ENCODE measurements at regions not wholly inside any gene's neighbourhood (a gene's known extent, or its start where the extent isn't known, plus 50 kb on each side); places are given as distances from the start of the nearest gene placed in this dataset.

DNA sequence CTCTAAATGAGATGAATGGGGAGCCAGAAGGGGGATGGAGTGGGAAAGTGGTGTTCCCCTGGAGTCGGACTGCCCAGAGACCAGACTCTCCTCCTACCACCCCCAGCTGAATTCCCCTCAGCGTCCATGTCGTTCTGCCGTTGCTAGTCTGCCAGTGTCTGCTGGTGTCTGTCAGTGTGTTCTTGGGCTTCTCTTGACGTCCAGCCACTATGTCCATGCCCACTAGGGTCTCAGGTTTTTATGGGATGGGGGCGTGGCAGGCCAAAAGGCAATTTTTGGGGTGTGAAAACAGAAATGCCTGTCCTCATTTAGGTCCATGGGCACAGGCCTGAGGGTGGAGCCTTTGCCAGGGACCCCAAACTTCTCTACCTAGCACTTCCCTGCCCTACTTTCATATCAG is 589.6 kb downstream of the IGSF11 start:
- TF ChIP-seq FOXP2 (optimal IDR thresholded peaks at IDR 0.05; ENCODE audit: borderline replicate concordance, extremely low read depth, extremely low read length, insufficient read depth) (no peak), POLR2AphosphoS5 (IDR thresholded peaks at IDR 0.05; ENCODE audit: low read depth, low read length) (no peak), SIN3A (IDR thresholded peaks at IDR 0.05; ENCODE audit: borderline replicate concordance, insufficient read depth, low read length) (no peak), TAF1 (IDR thresholded peaks at IDR 0.05; ENCODE audit: borderline replicate concordance, insufficient read depth, low read length) (no peak)
- TF ChIP-seq, protein P1, sequence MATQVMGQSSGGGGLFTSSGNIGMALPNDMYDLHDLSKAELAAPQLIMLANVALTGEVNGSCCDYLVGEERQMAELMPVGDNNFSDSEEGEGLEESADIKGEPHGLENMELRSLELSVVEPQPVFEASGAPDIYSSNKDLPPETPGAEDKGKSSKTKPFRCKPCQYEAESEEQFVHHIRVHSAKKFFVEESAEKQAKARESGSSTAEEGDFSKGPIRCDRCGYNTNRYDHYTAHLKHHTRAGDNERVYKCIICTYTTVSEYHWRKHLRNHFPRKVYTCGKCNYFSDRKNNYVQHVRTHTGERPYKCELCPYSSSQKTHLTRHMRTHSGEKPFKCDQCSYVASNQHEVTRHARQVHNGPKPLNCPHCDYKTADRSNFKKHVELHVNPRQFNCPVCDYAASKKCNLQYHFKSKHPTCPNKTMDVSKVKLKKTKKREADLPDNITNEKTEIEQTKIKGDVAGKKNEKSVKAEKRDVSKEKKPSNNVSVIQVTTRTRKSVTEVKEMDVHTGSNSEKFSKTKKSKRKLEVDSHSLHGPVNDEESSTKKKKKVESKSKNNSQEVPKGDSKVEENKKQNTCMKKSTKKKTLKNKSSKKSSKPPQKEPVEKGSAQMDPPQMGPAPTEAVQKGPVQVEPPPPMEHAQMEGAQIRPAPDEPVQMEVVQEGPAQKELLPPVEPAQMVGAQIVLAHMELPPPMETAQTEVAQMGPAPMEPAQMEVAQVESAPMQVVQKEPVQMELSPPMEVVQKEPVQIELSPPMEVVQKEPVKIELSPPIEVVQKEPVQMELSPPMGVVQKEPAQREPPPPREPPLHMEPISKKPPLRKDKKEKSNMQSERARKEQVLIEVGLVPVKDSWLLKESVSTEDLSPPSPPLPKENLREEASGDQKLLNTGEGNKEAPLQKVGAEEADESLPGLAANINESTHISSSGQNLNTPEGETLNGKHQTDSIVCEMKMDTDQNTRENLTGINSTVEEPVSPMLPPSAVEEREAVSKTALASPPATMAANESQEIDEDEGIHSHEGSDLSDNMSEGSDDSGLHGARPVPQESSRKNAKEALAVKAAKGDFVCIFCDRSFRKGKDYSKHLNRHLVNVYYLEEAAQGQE (IDR thresholded peaks at IDR 0.05; ENCODE audit: insufficient read depth in 1 of 2, low read depth in 2 of 2, low read length in 2 of 2) = no peak

DNA sequence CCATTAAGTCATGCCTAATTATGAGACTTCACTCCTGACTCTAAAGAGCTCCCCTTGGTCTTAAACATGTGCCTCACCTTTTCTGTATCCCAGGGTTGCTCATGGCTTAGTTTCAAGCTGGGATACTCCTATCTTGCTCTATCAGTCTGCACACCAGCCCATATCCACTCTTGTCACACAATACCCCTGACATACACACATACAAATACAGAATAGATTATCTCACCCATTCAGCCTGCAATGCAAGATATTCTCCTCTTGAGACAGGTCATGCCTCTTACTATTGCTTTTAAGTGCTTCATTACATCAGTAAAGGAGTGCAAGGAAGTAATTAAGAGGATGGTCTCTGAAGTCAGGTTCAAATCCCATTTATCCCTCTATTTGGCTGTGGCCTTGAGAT is 587.3 kb downstream of the IGSF11 start:
- TF ChIP-seq FOXP2 (optimal IDR thresholded peaks at IDR 0.05; ENCODE audit: borderline replicate concordance, extremely low read depth, extremely low read length, insufficient read depth) = no peak

DNA sequence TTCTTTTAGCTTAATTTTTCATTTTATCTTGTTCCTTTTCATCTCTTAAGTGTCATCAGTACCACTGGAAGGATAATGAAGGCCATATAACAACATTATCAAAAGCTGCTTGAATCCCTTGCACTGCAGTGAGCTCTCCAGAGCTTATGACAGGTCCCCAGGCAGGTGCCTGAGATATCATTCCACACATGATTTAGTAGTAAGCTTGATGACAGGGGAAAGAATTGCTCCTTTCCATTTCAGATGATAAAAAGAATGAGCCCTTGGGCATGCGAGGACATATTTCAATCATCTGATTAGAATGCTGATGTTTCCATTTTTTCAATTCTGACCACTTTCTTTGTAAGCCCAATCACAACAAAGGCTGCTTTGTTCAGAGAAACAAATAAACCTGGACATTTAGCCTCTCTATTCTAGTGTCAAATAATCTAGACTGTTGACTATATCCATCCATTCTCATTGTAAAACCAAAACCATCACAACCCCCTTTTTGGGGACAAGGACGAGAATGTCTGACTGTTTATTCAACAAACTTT is 567.8 kb downstream of the IGSF11 start:
- TF ChIP-seq TAF1 (IDR thresholded peaks at IDR 0.05; ENCODE audit: borderline replicate concordance, insufficient read depth, low read length) (no peak), POLR2AphosphoS5 (IDR thresholded peaks at IDR 0.05; ENCODE audit: low read depth, low read length) (no peak), FOXP2 (optimal IDR thresholded peaks at IDR 0.05; ENCODE audit: borderline replicate concordance, extremely low read depth, extremely low read length, insufficient read depth) (no peak), SIN3A (IDR thresholded peaks at IDR 0.05; ENCODE audit: borderline replicate concordance, insufficient read depth, low read length) (no peak)
- TF ChIP-seq, protein P1 (IDR thresholded peaks at IDR 0.05; ENCODE audit: insufficient read depth in 1 of 2, low read depth in 2 of 2, low read length in 2 of 2) = no peak

DNA sequence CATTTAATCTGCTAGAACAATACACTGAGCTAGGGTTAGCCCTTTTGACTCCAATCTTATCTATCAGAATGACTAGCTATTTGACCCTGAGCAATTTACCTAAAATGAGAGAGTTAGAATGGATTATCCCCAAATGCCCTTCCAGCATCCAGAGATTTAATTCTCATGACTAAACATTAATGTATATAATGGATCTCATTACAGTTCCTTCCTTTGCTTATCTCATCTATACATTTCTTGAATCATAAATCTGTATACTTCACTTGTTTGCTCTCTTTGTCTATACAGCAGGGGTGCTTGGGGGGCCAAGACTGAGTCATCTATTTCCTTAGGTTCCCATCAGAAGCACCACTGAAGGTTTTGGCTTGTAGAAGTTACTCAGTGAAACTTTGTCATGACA is 565.8 kb downstream of the IGSF11 start:
- TF ChIP-seq POLR2AphosphoS5 (IDR thresholded peaks at IDR 0.05; ENCODE audit: low read depth, low read length) = no peak
- TF ChIP-seq FOXP2 (optimal IDR thresholded peaks at IDR 0.05; ENCODE audit: borderline replicate concordance, extremely low read depth, extremely low read length, insufficient read depth) = no peak
- TF ChIP-seq TAF1 (IDR thresholded peaks at IDR 0.05; ENCODE audit: borderline replicate concordance, insufficient read depth, low read length) = no peak
- no peak for TF ChIP-seq SIN3A (IDR thresholded peaks at IDR 0.05; ENCODE audit: borderline replicate concordance, insufficient read depth, low read length)
- TF ChIP-seq, protein P1 (IDR thresholded peaks at IDR 0.05; ENCODE audit: insufficient read depth in 1 of 2, low read depth in 2 of 2, low read length in 2 of 2) = no peak

DNA sequence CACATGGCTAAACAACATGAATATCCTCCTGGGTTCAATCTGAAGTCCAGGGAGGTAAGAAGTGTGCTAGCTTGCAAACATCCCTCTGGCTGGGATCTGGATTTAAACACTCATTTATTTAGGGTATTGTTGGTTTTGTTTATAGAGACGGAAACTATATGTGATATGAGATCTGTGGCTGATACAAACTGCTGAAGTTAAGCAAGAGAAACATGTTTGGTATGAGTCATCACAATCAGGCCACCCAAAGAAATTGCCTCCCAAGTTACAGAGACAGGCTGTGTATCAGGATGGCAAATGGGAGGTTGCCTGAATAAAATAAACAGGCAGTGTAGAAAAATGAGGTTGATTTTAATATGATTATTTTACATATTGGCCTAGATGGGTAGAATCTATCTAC is 562.1 kb downstream of the IGSF11 start:
- TF ChIP-seq, protein P1 (IDR thresholded peaks at IDR 0.05; ENCODE audit: insufficient read depth in 1 of 2, low read depth in 2 of 2, low read length in 2 of 2) = no peak
- TF ChIP-seq FOXP2 (optimal IDR thresholded peaks at IDR 0.05; ENCODE audit: borderline replicate concordance, extremely low read depth, extremely low read length, insufficient read depth) (no peak), SIN3A (IDR thresholded peaks at IDR 0.05; ENCODE audit: borderline replicate concordance, insufficient read depth, low read length) (no peak), TAF1 (IDR thresholded peaks at IDR 0.05; ENCODE audit: borderline replicate concordance, insufficient read depth, low read length) (no peak), POLR2AphosphoS5 (IDR thresholded peaks at IDR 0.05; ENCODE audit: low read depth, low read length) (no peak)

All from PFSK-1 (cell line).